ENCODE measurements at regions not wholly inside any gene's neighbourhood (a gene's known extent, or its start where the extent isn't known, plus 50 kb on each side); places are given as distances from the start of the nearest gene placed in this dataset.

GRCh38 chr14:76582447-76582846, 178.8 kb upstream of the VASH1 start:
- H3K4me2 ChIP-seq (ENCODE audit: extremely low read depth, insufficient read depth, low read length), result no peak overlapping the region
- H2AFZ ChIP-seq (ENCODE audit: low read length), result no peak overlapping the region
- H3K36me3 ChIP-seq (ENCODE audit: control insufficient read depth, insufficient read depth, low read length), result no peaks in the 10 kb centered on the region
- H4K20me1 ChIP-seq (ENCODE audit: control insufficient read depth, extremely low read depth, insufficient read depth, low read length), result no peaks in the 10 kb centered on the region
- no peaks in the 10 kb centered on the region for H3K9me3 ChIP-seq (ENCODE audit: control insufficient read depth, insufficient read depth, low read depth, low read length)
- no peak for DNase-seq (ENCODE audit: low read depth in 2 of 2)
- H3K4me3 ChIP-seq (replicated peaks in 1 of 4; ENCODE audit: control extremely low read depth in 1 of 4, insufficient read depth in 1 of 4, low read depth in 3 of 4, low read length in 4 of 4), result no peak overlapping the region
- H3K27me3 ChIP-seq (ENCODE audit: control insufficient read depth, insufficient read depth, low read length), result no peaks in the 10 kb centered on the region
- TF ChIP-seq, protein P1, sequence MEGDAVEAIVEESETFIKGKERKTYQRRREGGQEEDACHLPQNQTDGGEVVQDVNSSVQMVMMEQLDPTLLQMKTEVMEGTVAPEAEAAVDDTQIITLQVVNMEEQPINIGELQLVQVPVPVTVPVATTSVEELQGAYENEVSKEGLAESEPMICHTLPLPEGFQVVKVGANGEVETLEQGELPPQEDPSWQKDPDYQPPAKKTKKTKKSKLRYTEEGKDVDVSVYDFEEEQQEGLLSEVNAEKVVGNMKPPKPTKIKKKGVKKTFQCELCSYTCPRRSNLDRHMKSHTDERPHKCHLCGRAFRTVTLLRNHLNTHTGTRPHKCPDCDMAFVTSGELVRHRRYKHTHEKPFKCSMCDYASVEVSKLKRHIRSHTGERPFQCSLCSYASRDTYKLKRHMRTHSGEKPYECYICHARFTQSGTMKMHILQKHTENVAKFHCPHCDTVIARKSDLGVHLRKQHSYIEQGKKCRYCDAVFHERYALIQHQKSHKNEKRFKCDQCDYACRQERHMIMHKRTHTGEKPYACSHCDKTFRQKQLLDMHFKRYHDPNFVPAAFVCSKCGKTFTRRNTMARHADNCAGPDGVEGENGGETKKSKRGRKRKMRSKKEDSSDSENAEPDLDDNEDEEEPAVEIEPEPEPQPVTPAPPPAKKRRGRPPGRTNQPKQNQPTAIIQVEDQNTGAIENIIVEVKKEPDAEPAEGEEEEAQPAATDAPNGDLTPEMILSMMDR (conservative IDR thresholded peaks at IDR 0.05 in 1 of 2, IDR thresholded peaks at IDR 0.05 in 1 of 2; ENCODE audit: low read depth in 1 of 2, low read length in 2 of 2), result no peak
- no peak for TF ChIP-seq EZH2 (IDR thresholded peaks at IDR 0.05; ENCODE audit: low read length, missing control alignments)
- H3K27ac ChIP-seq (ENCODE audit: insufficient read depth, low read length), result no peak overlapping the region
- H3K4me1 ChIP-seq (ENCODE audit: control insufficient read depth, extremely low read depth, insufficient read depth, low read length), result no peaks in the 10 kb centered on the region
- H3K9ac ChIP-seq (ENCODE audit: insufficient read depth, low read length), result no peak overlapping the region
- H3K79me2 ChIP-seq (ENCODE audit: control insufficient read depth, insufficient read depth, low read length), result no peaks in the 10 kb centered on the region

GRCh38 chr14:76583174-76583573, 178.1 kb upstream of the VASH1 start:
- H3K36me3 ChIP-seq (ENCODE audit: control insufficient read depth, insufficient read depth, low read length), result no peaks in the 10 kb centered on the region
- no peak overlapping the region for H3K4me2 ChIP-seq (ENCODE audit: extremely low read depth, insufficient read depth, low read length)
- H3K27me3 ChIP-seq (ENCODE audit: control insufficient read depth, insufficient read depth, low read length), result no peaks in the 10 kb centered on the region
- no peaks in the 10 kb centered on the region for H4K20me1 ChIP-seq (ENCODE audit: control insufficient read depth, extremely low read depth, insufficient read depth, low read length)
- H3K4me3 ChIP-seq (replicated peaks in 1 of 4; ENCODE audit: control extremely low read depth in 1 of 4, insufficient read depth in 1 of 4, low read depth in 3 of 4, low read length in 4 of 4), result no peak overlapping the region
- H3K79me2 ChIP-seq (ENCODE audit: control insufficient read depth, insufficient read depth, low read length), result no peaks in the 10 kb centered on the region
- H3K9me3 ChIP-seq (ENCODE audit: control insufficient read depth, insufficient read depth, low read depth, low read length), result no peaks in the 10 kb centered on the region
- H3K4me1 ChIP-seq (ENCODE audit: control insufficient read depth, extremely low read depth, insufficient read depth, low read length), result no peaks in the 10 kb centered on the region
- H3K9ac ChIP-seq (ENCODE audit: insufficient read depth, low read length), result no peak overlapping the region
- TF ChIP-seq, protein P1 (conservative IDR thresholded peaks at IDR 0.05 in 1 of 2, IDR thresholded peaks at IDR 0.05 in 1 of 2; ENCODE audit: low read depth in 1 of 2, low read length in 2 of 2), result no peak
- TF ChIP-seq EZH2 (IDR thresholded peaks at IDR 0.05; ENCODE audit: low read length, missing control alignments), result no peak
- no peak overlapping the region for H3K27ac ChIP-seq (ENCODE audit: insufficient read depth, low read length)
- no peak overlapping the region for H2AFZ ChIP-seq (ENCODE audit: low read length)
- no peak for DNase-seq (ENCODE audit: low read depth in 2 of 2)

GRCh38 chr14:76583805-76584204, 177.5 kb upstream of the VASH1 start:
- no peak overlapping the region for H3K27ac ChIP-seq (ENCODE audit: insufficient read depth, low read length)
- H3K27me3 ChIP-seq (ENCODE audit: control insufficient read depth, insufficient read depth, low read length), result no peaks in the 10 kb centered on the region
- no peaks in the 10 kb centered on the region for H3K4me1 ChIP-seq (ENCODE audit: control insufficient read depth, extremely low read depth, insufficient read depth, low read length)
- H3K4me2 ChIP-seq (ENCODE audit: extremely low read depth, insufficient read depth, low read length), result no peak overlapping the region
- H3K36me3 ChIP-seq (ENCODE audit: control insufficient read depth, insufficient read depth, low read length), result no peaks in the 10 kb centered on the region
- no peaks in the 10 kb centered on the region for H4K20me1 ChIP-seq (ENCODE audit: control insufficient read depth, extremely low read depth, insufficient read depth, low read length)
- no peak overlapping the region for H3K9ac ChIP-seq (ENCODE audit: insufficient read depth, low read length)
- H3K79me2 ChIP-seq (ENCODE audit: control insufficient read depth, insufficient read depth, low read length), result no peaks in the 10 kb centered on the region
- no peak for TF ChIP-seq EZH2 (IDR thresholded peaks at IDR 0.05; ENCODE audit: low read length, missing control alignments)
- TF ChIP-seq, protein P1 (conservative IDR thresholded peaks at IDR 0.05 in 1 of 2, IDR thresholded peaks at IDR 0.05 in 1 of 2; ENCODE audit: low read depth in 1 of 2, low read length in 2 of 2), result no peak
- DNase-seq (ENCODE audit: low read depth in 2 of 2), result no peak
- H2AFZ ChIP-seq (ENCODE audit: low read length), result no peak overlapping the region
- no peak overlapping the region for H3K4me3 ChIP-seq (replicated peaks in 1 of 4; ENCODE audit: control extremely low read depth in 1 of 4, insufficient read depth in 1 of 4, low read depth in 3 of 4, low read length in 4 of 4)
- H3K9me3 ChIP-seq (ENCODE audit: control insufficient read depth, insufficient read depth, low read depth, low read length), result no peaks in the 10 kb centered on the region

All from fibroblast of lung (primary cell).